ENCODE measurements at regions not wholly inside any gene's neighbourhood (a gene's known extent, or its start where the extent isn't known, plus 50 kb on each side); places are given as distances from the start of the nearest gene placed in this dataset.
A peak's percentile ranks its signal among the peaks of the same experiment; 100 is the strongest.

GRCh38 chr13:26155568-26155967 is 66.5 kb downstream of the RNF6 start:
- TF ChIP-seq CTCF (IDR thresholded peaks at IDR 0.05; ENCODE audit: insufficient read depth, low read depth, low read length, missing control alignments) = no peak
- DNase-seq (ENCODE audit: low read depth) = no peak
- H3K4me3 ChIP-seq (ENCODE audit: low read length) = no peak overlapping the region

- no peak for DNase-seq (ENCODE audit: low read depth)
- no peak overlapping the region for H3K4me3 ChIP-seq (ENCODE audit: low read length)
- no peak for TF ChIP-seq CTCF (IDR thresholded peaks at IDR 0.05; ENCODE audit: insufficient read depth, low read depth, low read length, missing control alignments)
Measured at GRCh38 chr13:26133851-26134250, 82.0 kb upstream of the SHISA2 start.

GRCh38 chr13:26133286-26133685 is 81.5 kb upstream of the SHISA2 start:
- no peak for DNase-seq (ENCODE audit: low read depth)
- no peak overlapping the region for H3K4me3 ChIP-seq (ENCODE audit: low read length)
- no peak for TF ChIP-seq CTCF (IDR thresholded peaks at IDR 0.05; ENCODE audit: insufficient read depth, low read depth, low read length, missing control alignments)

- no peak for TF ChIP-seq CTCF (IDR thresholded peaks at IDR 0.05; ENCODE audit: insufficient read depth, low read depth, low read length, missing control alignments)
- H3K4me3 ChIP-seq (ENCODE audit: low read length) = no peak overlapping the region
- DNase-seq (ENCODE audit: low read depth) = no peak
Measured at GRCh38 chr13:26132756-26133155, 80.9 kb upstream of the SHISA2 start.

- H3K4me3 ChIP-seq (ENCODE audit: low read length) = no peak overlapping the region
- no peak for DNase-seq (ENCODE audit: low read depth)
- no peak for TF ChIP-seq CTCF (IDR thresholded peaks at IDR 0.05; ENCODE audit: insufficient read depth, low read depth, low read length, missing control alignments)
Measured at GRCh38 chr13:26128676-26129075, 76.9 kb upstream of the SHISA2 start.

GRCh38 chr13:26117620-26118019 is 65.8 kb upstream of the SHISA2 start:
- DNase-seq (ENCODE audit: low read depth) = no peak
- H3K4me3 ChIP-seq (ENCODE audit: low read length) = no peak overlapping the region
- no peak for TF ChIP-seq CTCF (IDR thresholded peaks at IDR 0.05; ENCODE audit: insufficient read depth, low read depth, low read length, missing control alignments)

- TF ChIP-seq CTCF (IDR thresholded peaks at IDR 0.05; ENCODE audit: insufficient read depth, low read depth, low read length, missing control alignments) = no peak
- DNase-seq (ENCODE audit: low read depth) = peak; percentile 7
- no peak overlapping the region for H3K4me3 ChIP-seq (ENCODE audit: low read length)
Measured at GRCh38 chr13:26112843-26113242, 61.0 kb upstream of the SHISA2 start.
